NCI-H187 treated with DMSO at 0.1 percent for 48 hours (cell line): ENCODE measurements at regions not wholly inside any gene's neighbourhood (a gene's known extent, or its start where the extent isn't known, plus 50 kb on each side); places are given as distances from the start of the nearest gene placed in this dataset.
A peak's percentile ranks its signal among the peaks of the same experiment; 100 is the strongest.

Source experiments
- DNase-seq: peaks from one replicate; lab custom pipeline; 2025; lab: John Stamatoyannopoulos, UW

DNA sequence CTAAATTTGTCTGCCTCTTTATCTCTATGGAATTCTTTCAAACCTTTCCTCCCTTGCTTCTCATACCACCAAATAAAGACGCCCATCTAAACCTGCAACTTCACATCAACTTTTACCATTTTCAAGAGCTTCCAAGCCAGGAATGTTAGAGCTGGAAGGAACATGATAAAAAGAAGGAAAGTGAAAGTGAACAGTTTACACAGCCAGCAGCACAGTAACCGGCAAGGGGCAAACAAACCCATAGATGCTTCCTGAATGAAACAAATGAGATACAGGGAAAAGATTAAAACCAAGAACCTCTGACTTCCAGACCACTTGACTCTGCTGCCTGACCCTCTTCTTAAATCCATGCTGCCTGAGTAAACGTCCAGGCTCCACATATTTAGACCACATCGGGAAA, 231.1 kb upstream of the CA10 start:
- DNase-seq = no peak

GRCh38 chr17:52388941-52389340, 230.4 kb upstream of the CA10 start:
- DNase-seq = no peak

- DNase-seq = no peak
Observed at GRCh38 chr17:52384695-52385094, 226.2 kb upstream of the CA10 start.

- DNase-seq = peak; percentile 35
Observed at GRCh38 chr17:52383493-52384100, 225.1 kb upstream of the CA10 start.

- DNase-seq = no peak
Observed at GRCh38 chr17:52378860-52379259, 220.3 kb upstream of the CA10 start.

GRCh38 chr17:52376137-52376536, 217.6 kb upstream of the CA10 start:
- no peak for DNase-seq

GRCh38 chr17:52368886-52369285, 210.4 kb upstream of the CA10 start:
- DNase-seq = no peak

GRCh38 chr17:52357854-52358253, 199.3 kb upstream of the CA10 start:
- no peak for DNase-seq

DNA sequence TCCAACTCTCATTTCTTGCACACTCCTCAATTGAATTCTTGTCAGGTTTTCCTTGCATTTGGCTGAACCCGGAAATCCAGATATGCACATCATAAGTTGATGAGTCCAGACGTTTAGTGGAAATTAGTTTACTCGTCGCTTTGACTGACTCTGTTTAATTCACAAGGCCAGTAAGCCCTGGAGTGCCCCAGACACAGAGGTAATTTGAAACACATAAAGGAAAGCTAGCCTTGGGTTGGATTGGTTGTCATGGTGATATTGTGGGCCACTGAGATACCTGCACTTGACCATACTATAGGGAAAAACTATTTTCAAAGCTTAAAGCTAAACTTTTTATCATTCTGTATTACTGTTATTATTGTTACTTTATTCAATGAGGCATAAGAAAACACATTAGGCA, 178.3 kb upstream of the CA10 start:
- DNase-seq = no peak

DNA sequence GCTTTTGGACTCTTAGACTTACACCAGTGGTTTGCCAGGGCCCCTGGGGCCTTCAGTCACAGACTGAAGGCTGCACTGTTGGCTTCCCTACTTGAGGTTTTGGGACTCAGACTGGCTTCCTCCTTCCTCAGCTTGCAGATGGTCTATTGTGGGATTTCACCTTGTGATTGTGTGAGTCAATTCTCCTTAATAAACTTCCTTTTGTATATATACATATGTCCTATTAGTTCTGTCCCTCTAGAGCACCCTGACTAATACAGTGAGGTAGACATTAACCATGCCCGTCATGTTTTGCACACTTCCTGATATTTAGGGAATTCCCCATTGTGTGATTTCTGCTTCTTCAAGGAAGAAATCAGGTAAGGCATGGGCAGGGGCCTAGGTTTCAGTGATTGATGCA, 147.8 kb upstream of the CA10 start:
- no peak for DNase-seq

DNA sequence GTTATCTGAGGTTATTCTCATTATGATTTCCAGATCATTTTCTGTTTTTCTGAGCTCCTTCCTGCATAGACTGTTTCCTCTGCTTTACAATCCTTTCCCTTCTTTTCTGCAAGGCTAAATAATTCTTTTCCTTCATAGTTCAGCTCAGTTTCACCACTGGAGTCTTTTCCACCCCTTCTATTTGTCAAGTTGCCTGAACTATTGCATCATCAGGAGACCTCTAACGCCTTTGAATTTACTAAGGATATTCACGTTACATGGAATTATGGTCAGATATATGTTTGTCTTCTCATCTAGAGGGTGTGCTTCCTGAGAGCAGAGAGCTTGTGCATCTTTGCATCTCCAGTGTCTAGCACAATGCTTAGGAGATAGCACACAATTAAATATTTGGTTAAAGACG, 140.4 kb upstream of the CA10 start:
- DNase-seq = no peak

GRCh38 chr17:52297230-52298010, 138.9 kb upstream of the CA10 start:
- no peak for DNase-seq

GRCh38 chr17:52294301-52294700, 135.8 kb upstream of the CA10 start:
- no peak for DNase-seq

DNA sequence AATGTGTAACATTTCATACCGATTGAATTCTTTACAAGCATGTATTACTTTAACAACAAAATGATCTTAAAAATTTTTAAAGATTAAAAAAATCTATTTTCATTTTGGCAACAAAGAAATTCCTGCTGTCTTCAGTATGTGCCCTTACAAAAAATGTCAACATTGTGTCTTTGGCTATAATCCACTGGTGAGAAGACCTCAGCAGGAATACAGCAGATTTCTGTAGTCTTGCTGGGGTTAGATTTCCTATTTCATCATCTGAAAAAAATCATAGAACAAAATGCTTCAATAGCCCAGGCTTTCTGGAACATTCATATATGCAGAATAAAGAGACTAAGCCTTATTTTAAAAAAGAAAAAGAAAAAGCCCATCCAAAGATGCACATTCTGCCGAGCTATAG, 129.1 kb upstream of the CA10 start:
- DNase-seq = no peak

DNA sequence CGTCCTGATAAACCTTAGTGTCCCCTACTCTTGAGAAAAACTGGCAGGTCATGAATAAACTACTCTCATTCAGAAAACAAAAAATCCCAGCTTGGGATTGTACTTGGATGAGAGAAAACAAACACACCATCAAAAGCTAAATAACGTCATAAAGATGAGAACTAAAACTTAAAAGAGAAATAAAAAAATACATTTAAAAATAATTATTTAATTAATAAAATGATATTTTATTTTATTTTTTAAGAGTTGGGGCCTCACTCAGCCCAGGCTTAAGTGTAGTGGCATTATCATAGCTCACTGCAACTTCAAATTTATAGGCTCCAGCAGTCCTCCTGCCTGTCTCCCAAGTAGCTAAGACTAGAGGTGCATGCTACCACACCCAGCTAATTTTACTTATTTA, 125.4 kb upstream of the CA10 start:
- no peak for DNase-seq

DNA sequence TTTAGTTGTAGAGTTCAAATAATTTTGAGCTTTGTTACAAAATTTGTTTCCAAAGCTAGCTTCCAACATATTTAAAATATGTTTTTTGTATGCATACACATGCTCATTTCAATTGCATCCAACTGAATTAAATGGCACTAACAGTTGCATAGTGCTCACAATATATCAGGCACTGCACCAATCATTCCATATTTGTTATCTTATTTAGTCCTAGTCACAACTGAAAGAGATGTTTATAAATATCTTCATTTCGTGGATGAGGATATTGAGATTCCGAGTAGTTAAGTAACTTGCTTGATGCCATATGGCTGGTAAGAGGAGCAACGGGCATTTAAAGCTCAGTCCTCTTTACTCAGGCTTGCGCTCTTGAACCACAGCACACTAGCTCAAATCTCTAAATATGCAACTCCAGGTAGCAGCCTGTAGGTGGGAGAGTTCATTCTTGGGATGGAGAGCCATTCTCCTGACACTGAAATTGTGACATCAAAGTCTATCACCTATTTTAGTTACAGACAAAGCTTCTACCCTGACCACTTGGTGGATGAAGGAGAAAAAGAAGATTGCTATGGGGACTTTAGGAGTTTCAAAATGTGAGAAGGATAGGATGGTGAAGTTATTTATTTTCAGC, 118.0 kb upstream of the CA10 start:
- DNase-seq = no peak

- no peak for DNase-seq
Observed at GRCh38 chr17:52271781-52272180, 113.3 kb upstream of the CA10 start.

DNA sequence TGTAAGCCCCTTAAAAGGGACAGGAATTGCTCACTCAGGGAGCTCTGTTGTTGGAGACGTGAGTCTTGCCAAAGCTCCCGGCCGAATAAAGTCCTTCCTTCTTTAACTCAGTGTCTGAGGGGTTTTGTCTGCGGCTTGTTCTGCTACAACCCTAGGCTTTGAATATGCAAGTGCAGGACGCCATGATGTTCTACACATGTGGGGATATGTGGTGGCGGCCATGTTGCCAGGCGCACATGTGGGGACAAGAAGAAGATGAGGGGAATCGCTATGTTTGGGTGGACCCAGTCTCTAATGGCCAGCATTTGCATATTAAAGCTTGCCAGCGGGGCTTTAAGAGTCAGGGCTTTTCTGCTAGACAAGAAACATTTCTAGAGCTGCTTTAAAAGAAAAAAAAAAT, 96.8 kb upstream of the CA10 start:
- no peak for DNase-seq

GRCh38 chr17:52244689-52245088, 86.2 kb upstream of the CA10 start:
- DNase-seq = no peak

- no peak for DNase-seq
Observed at GRCh38 chr17:52242268-52242667, 83.8 kb upstream of the CA10 start.

GRCh38 chr17:52237151-52237550, 78.6 kb upstream of the CA10 start:
- no peak for DNase-seq

DNA sequence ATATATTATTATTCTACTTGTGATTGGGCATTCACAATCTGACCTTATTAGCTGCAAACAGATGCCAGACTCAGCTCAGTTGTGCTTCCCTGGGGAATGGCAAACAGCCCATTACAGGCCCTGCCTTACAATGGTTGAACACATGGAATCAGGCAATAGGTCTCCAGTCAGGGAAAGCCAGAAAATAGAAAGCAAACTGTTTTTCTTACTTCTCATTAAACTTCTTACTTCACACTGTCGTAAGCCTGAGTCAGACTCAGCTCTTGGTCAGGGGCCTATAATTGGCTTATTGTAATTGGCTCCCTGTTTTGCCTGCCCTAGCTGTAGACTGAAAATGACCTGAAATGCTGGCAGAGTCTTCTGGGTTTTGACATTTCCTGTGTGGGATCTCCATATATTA, 77.0 kb upstream of the CA10 start:
- DNase-seq = no peak

GRCh38 chr17:52233632-52234031, 75.1 kb upstream of the CA10 start:
- DNase-seq = no peak

- no peak for DNase-seq
Observed at GRCh38 chr17:52233176-52233575, 74.7 kb upstream of the CA10 start.
